ENCODE measurements at regions not wholly inside any gene's neighbourhood (a gene's known extent, or its start where the extent isn't known, plus 50 kb on each side); places are given as distances from the start of the nearest gene placed in this dataset.

GRCh38 chr7:21367537-21367936 lies 60.3 kb upstream of the SP4 start:
- Mint-ChIP-seq H3K36me3 (no peaks in the 10 kb centered on the region), H3K4me1 (peaks cover 16% of the 10 kb centered on the region), H3K27me3 (ENCODE audit: low read depth) (no peaks in the 10 kb centered on the region), H3K4me3 (no peak overlapping the region), H3K27ac (no peak overlapping the region), H3K9me3 (peaks cover 12% of the 10 kb centered on the region)
- POLR2A ChIA-PET = interaction anchor here (0.5 kb wide), 1 partner anchor 42 kb away, joined by 6 read pairs; no protein-coding TSS in a partner anchor
- ATAC-seq (no peak), DNase-seq (ENCODE audit: low spot score) (no peak)
- TF ChIP-seq SOX15 (CRISPR knock-in tag; IDR thresholded peaks at IDR 0.05) = no peak
- TF ChIP-seq ZNF416 (CRISPR knock-in tag; IDR thresholded peaks at IDR 0.05) = no peak
- CTCF ChIA-PET = no interaction called here

GRCh38 chr7:21368317-21368716 lies 59.6 kb upstream of the SP4 start:
- H3K36me3 Mint-ChIP-seq = peaks cover 5% of the 10 kb centered on the region
- peaks cover 18% of the 10 kb centered on the region for H3K9me3 Mint-ChIP-seq
- ChIA-PET POLR2A (no interaction called here), CTCF (no interaction called here)
- ATAC-seq = no peak
- no peak for DNase-seq (ENCODE audit: low spot score)
- no peak overlapping the region for H3K4me3 Mint-ChIP-seq
- no peak overlapping the region for H3K27ac Mint-ChIP-seq
- H3K27me3 Mint-ChIP-seq (ENCODE audit: low read depth) = no peaks in the 10 kb centered on the region
- peaks cover 16% of the 10 kb centered on the region for H3K4me1 Mint-ChIP-seq
- TF ChIP-seq AR (CRISPR knock-in tag; IDR thresholded peaks at IDR 0.05) = no peak
- no peak for TF ChIP-seq USF1 (CRISPR knock-in tag; IDR thresholded peaks at IDR 0.05)
- no peak for TF ChIP-seq ZNF532 (CRISPR knock-in tag; IDR thresholded peaks at IDR 0.05; ENCODE audit: borderline replicate concordance)

GRCh38 chr7:21370283-21370982 lies 57.5 kb upstream of the SP4 start:
- CTCF ChIA-PET = no interaction called here
- peak; percentile 48; the same call in 1 of the 2 replicates for ATAC-seq
- Mint-ChIP-seq H3K9me3 (peaks cover 11% of the 10 kb centered on the region), H3K4me1 (peaks cover 16% of the 10 kb centered on the region), H3K27me3 (ENCODE audit: low read depth) (no peaks in the 10 kb centered on the region), H3K27ac (peak overlapping the region; percentile 72), H3K4me3 (peak overlapping the region; percentile 13), H3K36me3 (peaks cover 10% of the 10 kb centered on the region)
- POLR2A ChIA-PET = interaction anchor here (0.6 kb wide), 1 partner anchor 45 kb away, joined by 4 read pairs; no protein-coding TSS in a partner anchor
- DNase-seq (ENCODE audit: low spot score) = no peak
- TF ChIP-seq MXD4 (CRISPR knock-in tag; IDR thresholded peaks at IDR 0.05; ENCODE audit: borderline replicate concordance) (no peak), USF1 (CRISPR knock-in tag; IDR thresholded peaks at IDR 0.05) (no peak), AFF4 (CRISPR knock-in tag; IDR thresholded peaks at IDR 0.05; ENCODE audit: borderline replicate concordance) (no peak), ZNF532 (CRISPR knock-in tag; IDR thresholded peaks at IDR 0.05; ENCODE audit: borderline replicate concordance) (no peak), KAT7 (CRISPR knock-in tag; IDR thresholded peaks at IDR 0.05; ENCODE audit: borderline replicate concordance) (no peak), ZMAT4 (CRISPR knock-in tag; IDR thresholded peaks at IDR 0.05) (no peak)
